Astrocyte (in vitro differentiated cells and primary cell): ENCODE measurements at regions not wholly inside any gene's neighbourhood (a gene's known extent, or its start where the extent isn't known, plus 50 kb on each side); places are given as distances from the start of the nearest gene placed in this dataset.

Source experiments
- DNase-seq: peaks from one replicate; pipeline ENCODE4 v3.0.0-alpha.2; 2010; ENCODE audit warnings: low read depth
- FAIRE-seq: peaks from 2 replicates; lab custom pipeline; 2011; peaks lifted over from hg19 to GRCh38; lab: Jason Lieb, UNC
- H2AFZ ChIP-seq: 2 replicates; pipeline ENCODE4 v1.6.0; 2012; ENCODE audit warnings: low read depth, low read length, inconsistent platforms
- H3K27ac ChIP-seq: 2 replicates; pipeline ENCODE4 v1.5.1; 2011; ENCODE audit warnings: low read depth, low read length, inconsistent platforms
- H3K27me3 ChIP-seq: 2 replicates; pipeline ENCODE4 v1.6.0; 2011; ENCODE audit warnings: low read length, inconsistent platforms; ENCODE audit not compliant: insufficient read depth
- H3K36me3 ChIP-seq: 2 replicates; pipeline ENCODE4 v1.5.1; 2011; ENCODE audit warnings: low read length, inconsistent platforms; ENCODE audit not compliant: insufficient read depth
- H3K4me1 ChIP-seq: 2 replicates; pipeline ENCODE4 v1.5.1; 2011; ENCODE audit warnings: low read length, inconsistent platforms; ENCODE audit not compliant: insufficient read depth
- H3K4me2 ChIP-seq: 2 replicates; pipeline ENCODE4 v1.6.0; 2012; ENCODE audit warnings: low read length, inconsistent platforms
- H3K4me3 ChIP-seq: 2 replicates; pipeline ENCODE4 v1.5.1; 2011; ENCODE audit warnings: low read depth, mild to moderate bottlenecking, low read length, inconsistent platforms; ENCODE audit not compliant: insufficient read depth
- H3K79me2 ChIP-seq: 2 replicates; pipeline ENCODE4 v1.6.0; 2012; ENCODE audit warnings: mild to moderate bottlenecking, low read length, inconsistent platforms; ENCODE audit not compliant: insufficient read depth
- H3K9ac ChIP-seq: 2 replicates; pipeline ENCODE4 v1.6.0; 2012; ENCODE audit warnings: mild to moderate bottlenecking, low read length, inconsistent platforms
- H3K9me3 ChIP-seq: 2 replicates; pipeline ENCODE4 v1.5.1; 2012; ENCODE audit warnings: low read depth, mild to moderate bottlenecking, low read length, inconsistent platforms; ENCODE audit not compliant: insufficient read depth
- H4K20me1 ChIP-seq: 2 replicates; pipeline ENCODE4 v1.6.0; 2012; ENCODE audit warnings: low read length, inconsistent platforms; ENCODE audit not compliant: insufficient read depth
- H3K27ac Mint-ChIP-seq: one replicate; pipeline ENCODE4 v1.8.0; 2021; ENCODE audit warnings: mild to moderate bottlenecking, mixed read lengths; ENCODE audit not compliant: unreplicated experiment
- H3K27me3 Mint-ChIP-seq: one replicate; pipeline ENCODE4 v1.8.0; 2021; ENCODE audit warnings: low read depth, mixed read lengths; ENCODE audit not compliant: unreplicated experiment
- H3K36me3 Mint-ChIP-seq: one replicate; pipeline ENCODE4 v1.8.0; 2021; ENCODE audit warnings: low read depth, mixed read lengths; ENCODE audit not compliant: unreplicated experiment
- H3K4me1 Mint-ChIP-seq: one replicate; pipeline ENCODE4 v1.8.0; 2021; ENCODE audit warnings: low read depth, mixed read lengths; ENCODE audit not compliant: unreplicated experiment
- H3K4me3 Mint-ChIP-seq: one replicate; pipeline ENCODE4 v1.8.0; 2021; ENCODE audit warnings: mild to moderate bottlenecking, moderate library complexity, mixed read lengths; ENCODE audit not compliant: unreplicated experiment
- H3K9me3 Mint-ChIP-seq: one replicate; pipeline ENCODE4 v1.8.0; 2021; ENCODE audit warnings: mild to moderate bottlenecking, mixed read lengths; ENCODE audit not compliant: unreplicated experiment
- EZH2 ChIP-seq: IDR thresholded peaks from 2 replicates; pipeline ENCODE4 v1.6.1; 2012; ENCODE audit warnings: mild to moderate bottlenecking, low read length, inconsistent platforms; ENCODE audit not compliant: insufficient read depth
- TF ChIP-seq, protein P1 (sequence below): IDR thresholded peaks from 2 replicates; pipeline ENCODE4 v1.5.1; 2011; ENCODE audit warnings: low read depth, mild to moderate bottlenecking, inconsistent platforms, low read length, moderate library complexity; ENCODE audit not compliant: insufficient read depth

GRCh38 chr6:86581833-86582232 lies 355.5 kb upstream of the HTR1E start:
- no peaks in the 10 kb centered on the region for H4K20me1 ChIP-seq
- no peak overlapping the region for H3K27ac ChIP-seq
- no peaks in the 10 kb centered on the region for H3K27me3 ChIP-seq
- Mint-ChIP-seq H3K27me3 (no peaks in the 10 kb centered on the region), H3K4me1 (no peaks in the 10 kb centered on the region), H3K4me3 (no peak overlapping the region), H3K36me3 (no peaks in the 10 kb centered on the region), H3K9me3 (peaks cover 22% of the 10 kb centered on the region), H3K27ac (no peak overlapping the region)
- no peak overlapping the region for H2AFZ ChIP-seq
- FAIRE-seq, result no peak
- H3K9ac ChIP-seq, result no peak overlapping the region
- no peaks in the 10 kb centered on the region for H3K36me3 ChIP-seq
- no peaks in the 10 kb centered on the region for H3K4me1 ChIP-seq
- no peaks in the 10 kb centered on the region for H3K79me2 ChIP-seq
- H3K9me3 ChIP-seq, result no peaks in the 10 kb centered on the region
- no peak overlapping the region for H3K4me2 ChIP-seq
- H3K4me3 ChIP-seq, result no peak overlapping the region
- no peak for TF ChIP-seq EZH2
- TF ChIP-seq, protein P1, sequence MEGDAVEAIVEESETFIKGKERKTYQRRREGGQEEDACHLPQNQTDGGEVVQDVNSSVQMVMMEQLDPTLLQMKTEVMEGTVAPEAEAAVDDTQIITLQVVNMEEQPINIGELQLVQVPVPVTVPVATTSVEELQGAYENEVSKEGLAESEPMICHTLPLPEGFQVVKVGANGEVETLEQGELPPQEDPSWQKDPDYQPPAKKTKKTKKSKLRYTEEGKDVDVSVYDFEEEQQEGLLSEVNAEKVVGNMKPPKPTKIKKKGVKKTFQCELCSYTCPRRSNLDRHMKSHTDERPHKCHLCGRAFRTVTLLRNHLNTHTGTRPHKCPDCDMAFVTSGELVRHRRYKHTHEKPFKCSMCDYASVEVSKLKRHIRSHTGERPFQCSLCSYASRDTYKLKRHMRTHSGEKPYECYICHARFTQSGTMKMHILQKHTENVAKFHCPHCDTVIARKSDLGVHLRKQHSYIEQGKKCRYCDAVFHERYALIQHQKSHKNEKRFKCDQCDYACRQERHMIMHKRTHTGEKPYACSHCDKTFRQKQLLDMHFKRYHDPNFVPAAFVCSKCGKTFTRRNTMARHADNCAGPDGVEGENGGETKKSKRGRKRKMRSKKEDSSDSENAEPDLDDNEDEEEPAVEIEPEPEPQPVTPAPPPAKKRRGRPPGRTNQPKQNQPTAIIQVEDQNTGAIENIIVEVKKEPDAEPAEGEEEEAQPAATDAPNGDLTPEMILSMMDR, result no peak
- no peak for DNase-seq

GRCh38 chr6:86563197-86563596 lies 374.1 kb upstream of the HTR1E start:
- Mint-ChIP-seq H3K27ac (no peak overlapping the region), H3K27me3 (no peaks in the 10 kb centered on the region), H3K4me1 (no peaks in the 10 kb centered on the region), H3K36me3 (no peaks in the 10 kb centered on the region), H3K9me3 (peaks cover 3% of the 10 kb centered on the region), H3K4me3 (no peak overlapping the region)
- H3K36me3 ChIP-seq, result no peaks in the 10 kb centered on the region
- no peaks in the 10 kb centered on the region for H3K4me1 ChIP-seq
- H3K27me3 ChIP-seq, result no peaks in the 10 kb centered on the region
- H3K4me2 ChIP-seq, result no peak overlapping the region
- no peaks in the 10 kb centered on the region for H4K20me1 ChIP-seq
- H2AFZ ChIP-seq, result no peak overlapping the region
- no peak for TF ChIP-seq EZH2
- H3K27ac ChIP-seq, result no peak overlapping the region
- FAIRE-seq, result no peak
- H3K4me3 ChIP-seq, result no peak overlapping the region
- no peak overlapping the region for H3K9ac ChIP-seq
- DNase-seq, result no peak
- H3K9me3 ChIP-seq, result peaks cover under 1% of the 10 kb centered on the region
- H3K79me2 ChIP-seq, result no peaks in the 10 kb centered on the region

- Histone ChIP-seq H3K4me3 (no peak overlapping the region), H3K4me1 (no peaks in the 10 kb centered on the region), H3K79me2 (no peaks in the 10 kb centered on the region), H2AFZ (no peak overlapping the region), H3K4me2 (no peak overlapping the region), H3K36me3 (no peaks in the 10 kb centered on the region), H3K9ac (no peak overlapping the region), H3K9me3 (no peaks in the 10 kb centered on the region), H3K27ac (no peak overlapping the region), H3K27me3 (no peaks in the 10 kb centered on the region), H4K20me1 (no peaks in the 10 kb centered on the region)
- Mint-ChIP-seq H3K4me1 (no peaks in the 10 kb centered on the region), H3K9me3 (no peaks in the 10 kb centered on the region), H3K36me3 (no peaks in the 10 kb centered on the region), H3K27ac (no peak overlapping the region), H3K4me3 (no peak overlapping the region), H3K27me3 (no peaks in the 10 kb centered on the region)
- FAIRE-seq (no peak), DNase-seq (no peak)
- TF ChIP-seq, protein P1, result no peak
- TF ChIP-seq EZH2, result no peak
Measured at GRCh38 chr6:86558318-86558717, 379.0 kb upstream of the HTR1E start.
